Endothelial cell of umbilical vein (primary cell): ENCODE measurements at regions not wholly inside any gene's neighbourhood (a gene's known extent, or its start where the extent isn't known, plus 50 kb on each side); places are given as distances from the start of the nearest gene placed in this dataset.

ENCODE experiments used
- BruUV-seq: library from RNA; stranded (reverse); fragments of 400-500 nt; replicated peaks from 2 replicates; lab custom pipeline; 2021; lab: Mats Ljungman, UMichigan
- CTCF ChIA-PET: fragments of 300-600, 350-600 bp; sonication (Branson Sonifier 250); formaldehyde crosslinking; loops from one replicate; lab custom pipeline; 2021; ENCODE audit warnings: antibody characterized with exemption, inconsistent platforms; lab: Charles Lee
- POLR2A ChIA-PET: fragments of 300-600, 350-600 bp; sonication (Branson Sonifier 250); formaldehyde crosslinking; loops from one replicate; lab custom pipeline; 2021; ENCODE audit warnings: antibody characterized with exemption, inconsistent platforms; lab: Charles Lee
- DNase-seq: peaks from one replicate; pipeline ENCODE4 v3.0.0-alpha.2; 2011; ENCODE audit warnings: low read depth, low spot score
- FAIRE-seq: peaks from 2 replicates; lab custom pipeline; 2011; peaks lifted over from hg19 to GRCh38; lab: Jason Lieb, UNC
- H2AFZ ChIP-seq: 2 replicates; pipeline ENCODE4 v1.6.0; 2012; ENCODE audit warnings: low read depth, low read length, control low read depth, inconsistent platforms
- H3K27ac ChIP-seq: 2 replicates; pipeline ENCODE4 v1.5.1; 2011; ENCODE audit warnings: low read depth, mild to moderate bottlenecking, control low read depth, low read length, moderate library complexity; ENCODE audit not compliant: insufficient read depth
- H3K27me3 ChIP-seq, 2 experiments: 2 replicates each; pipeline versions ENCODE4 v1.6.0 to v1.6.1; 2011; ENCODE audit warnings: low read length in 2 of 2, mixed read lengths in 1 of 2; ENCODE audit not compliant: control insufficient read depth in 2 of 2, insufficient read depth in 2 of 2
- H3K36me3 ChIP-seq, 2 experiments: 2 replicates in 1 of 2; 3 replicates in 1 of 2; pipeline ENCODE4 v1.5.1; 2011; ENCODE audit warnings: low read length in 2 of 2, mild to moderate bottlenecking in 1 of 2, moderate library complexity in 1 of 2; ENCODE audit not compliant: control insufficient read depth in 2 of 2, insufficient read depth in 2 of 2; ENCODE audit errors: extremely low read depth in 1 of 2
- H3K4me1 ChIP-seq: 3 replicates; pipeline ENCODE4 v1.5.1; 2011; ENCODE audit warnings: mild to moderate bottlenecking, low read length; ENCODE audit not compliant: control insufficient read depth, insufficient read depth; ENCODE audit errors: extremely low read depth
- H3K4me2 ChIP-seq: 2 replicates; pipeline ENCODE4 v1.6.1; 2011; ENCODE audit warnings: low read length, control low read depth, mixed read lengths; ENCODE audit not compliant: insufficient read depth
- H3K4me3 ChIP-seq, 3 experiments: fragments of 200-600 bp in 1 of 3; sonication (generic), shearing (Covaris generic) in 1 of 3; replicated peaks in 1 of 3; 2 replicates each; pipeline ENCODE4 v1.5.1; 2011 to 2016; ENCODE audit warnings: control low read depth in 3 of 3, low read length in 3 of 3, mild to moderate bottlenecking in 2 of 3, inconsistent platforms in 1 of 3, low read depth in 1 of 3, moderate library complexity in 1 of 3; ENCODE audit not compliant: insufficient read depth in 1 of 3
- H3K79me2 ChIP-seq: 2 replicates; pipeline ENCODE4 v1.6.0; 2012; ENCODE audit warnings: low read length, inconsistent platforms; ENCODE audit not compliant: control insufficient read depth, insufficient read depth
- H3K9ac ChIP-seq: replicated peaks from 2 replicates; pipeline ENCODE3; 2011; ENCODE audit warnings: low read length, control low read depth; ENCODE audit not compliant: insufficient read depth; ENCODE audit errors: extremely low read depth
- H3K9me1 ChIP-seq: replicated peaks from 3 replicates; pipeline ENCODE4 v1.6.0; 2011; ENCODE audit warnings: mild to moderate bottlenecking, low read length; ENCODE audit not compliant: control insufficient read depth, insufficient read depth; ENCODE audit errors: extremely low read depth
- H3K9me3 ChIP-seq: replicated peaks from 2 replicates; pipeline ENCODE4 v1.5.1; 2012; ENCODE audit warnings: low read length, inconsistent platforms; ENCODE audit not compliant: control insufficient read depth, insufficient read depth
- H4K20me1 ChIP-seq: replicated peaks from 2 replicates; pipeline ENCODE3; 2011; ENCODE audit warnings: mild to moderate bottlenecking, low read length; ENCODE audit not compliant: control insufficient read depth, insufficient read depth; ENCODE audit errors: extremely low read depth
- CTCF ChIP-seq, 2 donors: IDR thresholded peaks; 1 replicate in 1 of 2; 2 replicates in 1 of 2; pipeline ENCODE4 v1.5.1; 2011; ENCODE audit warnings: low read length in 2 of 2, mild to moderate bottlenecking in 2 of 2, moderate library complexity in 2 of 2, control low read depth in 1 of 2, inconsistent platforms in 1 of 2, low read depth in 1 of 2; ENCODE audit not compliant: insufficient read depth in 1 of 2; ENCODE audit errors: extremely low read depth in 1 of 2
- EZH2 ChIP-seq: IDR thresholded peaks from 2 replicates; pipeline ENCODE4 v1.6.1; 2012; ENCODE audit warnings: borderline replicate concordance, low read depth, mild to moderate bottlenecking, moderate library complexity, low read length, inconsistent platforms; ENCODE audit not compliant: severe bottlenecking
- FOS ChIP-seq: IDR thresholded peaks from 2 replicates; pipeline ENCODE4 v1.6.1; 2011; ENCODE audit warnings: mild to moderate bottlenecking, low read length, moderate library complexity, borderline replicate concordance; ENCODE audit not compliant: insufficient read depth
- GATA2 ChIP-seq: IDR thresholded peaks from 2 replicates; pipeline ENCODE4 v1.7.0; 2011; ENCODE audit warnings: low read depth, mild to moderate bottlenecking, moderate library complexity, mixed read lengths, low read length; ENCODE audit not compliant: insufficient read length, insufficient read depth
- JUN ChIP-seq: IDR thresholded peaks from 2 replicates; pipeline ENCODE4 v1.6.1; 2011; ENCODE audit warnings: borderline replicate concordance, low read depth; ENCODE audit not compliant: insufficient read length, insufficient read depth
- MYC ChIP-seq: IDR thresholded peaks from one replicate; pipeline ENCODE4 v1.6.1; 2011; ENCODE audit warnings: mild to moderate bottlenecking, low read depth, low read length
- POLR2A ChIP-seq: IDR thresholded peaks from 2 replicates; pipeline ENCODE4 v1.6.1; 2012; ENCODE audit warnings: low read depth, mild to moderate bottlenecking, control low read depth, low read length
- POLR2AphosphoS5 ChIP-seq: IDR thresholded peaks from 2 replicates; pipeline ENCODE4 v1.6.1; 2012; ENCODE audit warnings: low read depth, mild to moderate bottlenecking, control low read depth, low read length, moderate library complexity; ENCODE audit not compliant: insufficient read depth
- dilution Hi-C: fragments of 300-500 bp; cut with MboI; formaldehyde crosslinking; loops from one replicate; pipeline ENCODE4 v1.15.0; 2019; ENCODE audit warnings: low sequenced_read_pairs; ENCODE audit not compliant: extremely low pct_ligation_motif_present
- intact Hi-C: fragments of 100-400 bp; cut with micrococcal nuclease; formaldehyde crosslinking; loops from one replicate; pipeline ENCODE4 v1.10.0; 2022
- TF ChIP-seq, protein P1 (sequence below): IDR thresholded peaks from 2 replicates; pipeline ENCODE4 v1.6.1; 2011; ENCODE audit not compliant: insufficient read depth, insufficient read length

GRCh38 chr6:12606616-12607015, 110.0 kb upstream of the PHACTR1 start:
- TF ChIP-seq POLR2A (no peak), CTCF (IDR thresholded peaks at IDR 0.05; ENCODE audit: extremely low read depth in 1 of 2, insufficient read depth in 1 of 2, low read depth in 1 of 2, low read length in 2 of 2) (no peak), MYC (no peak), GATA2 (no peak), POLR2AphosphoS5 (no peak), EZH2 (no peak), JUN (no peak), FOS (no peak)
- TF ChIP-seq, protein P1, sequence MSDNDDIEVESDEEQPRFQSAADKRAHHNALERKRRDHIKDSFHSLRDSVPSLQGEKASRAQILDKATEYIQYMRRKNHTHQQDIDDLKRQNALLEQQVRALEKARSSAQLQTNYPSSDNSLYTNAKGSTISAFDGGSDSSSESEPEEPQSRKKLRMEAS, result no peak
- no TSS peak for BruUV-seq
- ChIA-PET CTCF (interaction anchor here (0.7 to 10.9 kb wide), 8 partner anchors 102 to 1020 kb away, joined by 3 to 203 read pairs (median 4); partner anchors contain the start of gene EDN1), POLR2A (interaction anchor here (3.9 kb wide), 1 partner anchor 308 kb away, joined by 39 read pairs; no protein-coding TSS in a partner anchor)
- Histone ChIP-seq H3K36me3 (no peaks in the 10 kb centered on the region), H3K4me1 (peaks cover 37% of the 10 kb centered on the region), H4K20me1 (no peaks in the 10 kb centered on the region), H3K9me3 (no peaks in the 10 kb centered on the region), H3K27ac (no peak overlapping the region), H3K79me2 (no peaks in the 10 kb centered on the region), H3K27me3 (no peaks in the 10 kb centered on the region), H3K4me3 (no peak overlapping the region), H3K9ac (no peak overlapping the region), H3K4me2 (no peak overlapping the region), H3K9me1 (no peaks in the 10 kb centered on the region), H2AFZ (no peak overlapping the region)
- FAIRE-seq (no peak), DNase-seq (no peak)
- dilution Hi-C loops, result no loop called here
- intact Hi-C loops, result loop anchor here (5.0 to 10.0 kb wide), 3 partner anchors 542 to 839 kb away; partner anchors contain the start of gene HIVEP1
